ENCODE measurements at regions not wholly inside any gene's neighbourhood (a gene's known extent, or its start where the extent isn't known, plus 50 kb on each side); places are given as distances from the start of the nearest gene placed in this dataset.

DNA sequence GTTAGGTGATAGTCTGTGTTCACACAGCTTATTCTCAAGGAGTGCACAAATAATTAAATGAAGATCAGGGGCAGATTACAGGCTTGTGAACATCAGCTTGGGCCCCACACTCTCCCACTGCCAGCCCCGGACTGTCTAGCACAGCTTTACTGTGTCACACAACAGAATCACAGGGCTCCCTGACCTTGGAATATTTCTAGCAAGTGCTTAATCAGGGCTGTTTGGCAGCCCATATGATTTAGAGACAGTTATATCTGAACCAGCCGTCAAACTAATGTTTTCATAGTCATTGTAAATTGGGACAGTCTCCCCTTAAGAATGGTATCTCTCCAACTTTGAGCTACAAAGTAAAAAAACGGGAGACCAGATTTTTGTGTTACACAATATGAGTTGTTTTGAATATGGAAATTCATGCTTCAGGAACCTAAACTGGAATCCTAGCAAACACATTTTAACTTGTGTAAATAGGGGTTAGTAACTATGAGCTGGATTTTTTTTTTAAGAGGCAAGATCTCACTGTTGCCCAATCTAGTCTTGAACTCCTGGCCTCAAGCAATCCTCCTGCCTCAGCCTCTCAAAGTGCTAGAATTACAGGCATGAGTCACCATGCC lies 517.6 kb downstream of the BNC2 start:
- TF ChIP-seq, protein P1, sequence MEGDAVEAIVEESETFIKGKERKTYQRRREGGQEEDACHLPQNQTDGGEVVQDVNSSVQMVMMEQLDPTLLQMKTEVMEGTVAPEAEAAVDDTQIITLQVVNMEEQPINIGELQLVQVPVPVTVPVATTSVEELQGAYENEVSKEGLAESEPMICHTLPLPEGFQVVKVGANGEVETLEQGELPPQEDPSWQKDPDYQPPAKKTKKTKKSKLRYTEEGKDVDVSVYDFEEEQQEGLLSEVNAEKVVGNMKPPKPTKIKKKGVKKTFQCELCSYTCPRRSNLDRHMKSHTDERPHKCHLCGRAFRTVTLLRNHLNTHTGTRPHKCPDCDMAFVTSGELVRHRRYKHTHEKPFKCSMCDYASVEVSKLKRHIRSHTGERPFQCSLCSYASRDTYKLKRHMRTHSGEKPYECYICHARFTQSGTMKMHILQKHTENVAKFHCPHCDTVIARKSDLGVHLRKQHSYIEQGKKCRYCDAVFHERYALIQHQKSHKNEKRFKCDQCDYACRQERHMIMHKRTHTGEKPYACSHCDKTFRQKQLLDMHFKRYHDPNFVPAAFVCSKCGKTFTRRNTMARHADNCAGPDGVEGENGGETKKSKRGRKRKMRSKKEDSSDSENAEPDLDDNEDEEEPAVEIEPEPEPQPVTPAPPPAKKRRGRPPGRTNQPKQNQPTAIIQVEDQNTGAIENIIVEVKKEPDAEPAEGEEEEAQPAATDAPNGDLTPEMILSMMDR (IDR thresholded peaks at IDR 0.05; ENCODE audit: low read depth, low read length), result no peak
- TF ChIP-seq EZH2phosphoT487 (IDR thresholded peaks at IDR 0.05; ENCODE audit: low read depth), result no peak

Data from OCI-LY3 (cell line).